Skeletal muscle tissue (tissue), 3 donors: ENCODE measurements at regions not wholly inside any gene's neighbourhood (a gene's known extent, or its start where the extent isn't known, plus 50 kb on each side); places are given as distances from the start of the nearest gene placed in this dataset.

Source experiments
- H3K27ac ChIP-seq: one replicate; pipeline ENCODE4 v1.7.0; 2013; ENCODE audit warnings: mild to moderate bottlenecking, low read depth, low read length, inconsistent platforms
- H3K27me3 ChIP-seq, 3 donors: one replicate each; pipeline ENCODE4 v1.7.0; 2013; ENCODE audit warnings: low read length in 3 of 3; ENCODE audit not compliant: control insufficient read depth in 3 of 3, insufficient read depth in 3 of 3
- H3K36me3 ChIP-seq, 3 donors: one replicate each; pipeline ENCODE4 v1.7.0; 2013; ENCODE audit warnings: low read length in 3 of 3; ENCODE audit not compliant: control insufficient read depth in 3 of 3, insufficient read depth in 3 of 3
- H3K4me1 ChIP-seq, 3 donors: one replicate each; pipeline ENCODE4 v1.7.0; 2013; ENCODE audit warnings: low read length in 3 of 3, mild to moderate bottlenecking in 3 of 3; ENCODE audit not compliant: control insufficient read depth in 3 of 3, insufficient read depth in 3 of 3
- H3K4me3 ChIP-seq, 3 donors: one replicate each; pipeline ENCODE4 v1.7.0; 2013; ENCODE audit warnings: low read length in 3 of 3
- H3K9ac ChIP-seq, 3 donors: one replicate each; pipeline ENCODE4 v1.7.0; 2013; ENCODE audit warnings: low read length in 3 of 3, mild to moderate bottlenecking in 3 of 3, moderate library complexity in 2 of 3, low read depth in 1 of 3
- H3K9me3 ChIP-seq, 3 donors: one replicate each; pipeline ENCODE4 v1.7.0; 2013; ENCODE audit warnings: low read length in 3 of 3; ENCODE audit not compliant: control insufficient read depth in 3 of 3
- donor health status: Osteomylitis.

DNA sequence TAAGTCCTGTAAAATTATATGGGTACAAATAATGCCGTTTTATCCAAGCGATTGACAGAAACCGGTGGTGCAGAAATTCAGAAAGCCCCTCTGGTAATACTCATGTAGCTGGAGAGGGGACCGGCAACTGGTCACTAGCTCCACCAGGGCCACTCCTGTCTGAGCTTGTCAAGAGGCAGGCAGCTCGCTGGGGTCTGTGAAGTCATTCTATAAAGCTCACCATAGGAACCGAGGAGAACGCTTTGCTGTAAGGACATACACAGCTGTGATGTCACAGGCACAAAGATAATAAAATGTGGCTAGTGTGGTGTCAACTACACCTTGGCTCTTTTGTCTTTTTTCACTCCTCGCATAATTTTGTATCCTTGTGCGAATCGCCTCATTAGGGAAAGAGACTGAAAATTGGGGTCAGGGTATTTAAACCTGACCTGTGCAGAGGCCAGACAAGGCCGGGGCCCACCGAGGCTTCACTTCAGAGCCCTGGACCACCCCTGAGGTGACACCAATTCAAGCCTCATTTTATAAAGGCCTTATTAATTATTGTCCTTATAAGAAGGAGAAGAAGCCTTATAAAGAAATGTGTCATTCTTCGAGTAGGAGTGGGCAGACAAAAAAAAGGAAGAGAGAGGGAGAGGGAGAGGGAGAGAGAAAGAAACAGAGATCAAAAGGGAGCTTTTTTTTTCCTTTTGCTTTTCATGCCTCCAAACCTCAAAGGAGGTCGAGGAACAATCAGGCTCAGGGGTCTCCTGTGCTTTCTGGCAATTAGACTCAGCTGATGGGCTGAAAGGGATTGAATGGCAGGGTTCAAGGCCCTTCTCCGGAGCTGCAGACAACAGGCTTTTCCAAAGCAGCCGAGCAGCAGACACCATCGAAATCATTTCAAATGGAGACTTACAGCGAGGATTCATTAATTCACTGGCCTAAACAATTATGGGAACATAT, 813.3 kb upstream of the ARRDC4 start:
- H3K27ac ChIP-seq, result no peak overlapping the region
- H3K27me3 ChIP-seq, result no peaks in the 10 kb centered on the region
- H3K36me3 ChIP-seq, result no peaks in the 10 kb centered on the region
- no peaks in the 10 kb centered on the region for H3K4me1 ChIP-seq
- H3K4me3 ChIP-seq, result no peak overlapping the region
- H3K9me3 ChIP-seq, result peaks cover 0 to 3% (median 2%) of the 10 kb centered on the region in 3 donors
- H3K9ac ChIP-seq, result no peak overlapping the region

DNA sequence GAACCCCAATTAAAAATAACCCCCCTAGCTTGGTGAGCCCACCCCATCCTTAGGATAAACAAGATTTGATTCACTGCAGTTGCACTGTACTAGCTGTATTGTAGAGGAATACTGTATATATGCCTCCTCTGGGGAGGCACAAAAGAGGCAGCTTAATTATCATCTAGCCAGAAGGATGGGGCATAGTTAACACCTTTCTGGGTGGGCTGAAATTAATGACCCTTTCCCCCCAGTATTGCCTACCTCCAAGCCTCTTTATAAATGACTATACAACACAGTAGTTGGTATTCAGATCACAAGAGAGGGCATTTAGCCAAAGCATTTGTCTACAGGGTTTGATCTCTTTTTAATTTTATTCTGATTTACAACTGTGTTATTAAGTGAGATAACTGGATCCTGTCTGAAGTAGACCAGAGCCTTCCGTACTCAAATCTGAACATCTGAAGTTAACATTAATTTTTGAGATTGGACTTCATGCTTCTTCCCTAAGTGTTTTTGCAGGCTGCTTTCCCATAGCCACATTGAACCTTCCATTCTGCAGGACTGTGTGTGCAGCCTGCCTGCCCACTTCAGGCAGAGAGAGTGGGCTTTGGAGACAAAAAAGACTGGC, 807.0 kb upstream of the ARRDC4 start:
- H3K9ac ChIP-seq, result no peak overlapping the region
- H3K27me3 ChIP-seq, result no peaks in the 10 kb centered on the region
- H3K9me3 ChIP-seq, result no peaks in the 10 kb centered on the region
- no peaks in the 10 kb centered on the region for H3K4me1 ChIP-seq
- H3K36me3 ChIP-seq, result no peaks in the 10 kb centered on the region
- H3K27ac ChIP-seq, result no peak overlapping the region
- H3K4me3 ChIP-seq, result no peak overlapping the region

DNA sequence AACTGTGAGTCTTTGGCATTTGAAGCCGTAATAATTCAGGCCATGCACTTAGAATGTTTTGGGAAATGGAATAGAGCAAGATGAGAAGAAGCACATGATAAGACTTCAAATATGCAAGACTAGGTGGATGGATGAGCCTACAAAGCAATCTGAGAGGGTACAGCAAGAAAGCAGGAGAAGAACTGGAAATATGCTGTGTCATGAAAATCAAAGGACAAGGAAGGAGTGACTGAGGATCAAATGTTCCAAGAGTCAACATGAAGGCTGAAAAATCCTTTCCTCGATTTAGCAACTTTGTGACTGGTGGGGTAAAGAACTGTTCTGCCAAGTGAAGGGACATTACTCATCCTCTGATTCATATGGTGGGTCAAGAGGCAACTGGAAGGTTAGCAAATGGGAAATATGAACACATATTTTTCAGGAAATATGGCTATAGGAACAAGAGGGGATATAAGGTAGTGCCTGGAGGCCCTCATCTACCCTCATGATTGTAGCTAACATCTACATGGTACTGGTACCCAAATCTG, 803.7 kb upstream of the ARRDC4 start:
- Histone ChIP-seq H3K9ac (no peak overlapping the region), H3K4me3 (no peak overlapping the region), H3K4me1 (no peaks in the 10 kb centered on the region), H3K36me3 (no peaks in the 10 kb centered on the region), H3K27ac (no peak overlapping the region), H3K9me3 (no peaks in the 10 kb centered on the region), H3K27me3 (no peaks in the 10 kb centered on the region)

DNA sequence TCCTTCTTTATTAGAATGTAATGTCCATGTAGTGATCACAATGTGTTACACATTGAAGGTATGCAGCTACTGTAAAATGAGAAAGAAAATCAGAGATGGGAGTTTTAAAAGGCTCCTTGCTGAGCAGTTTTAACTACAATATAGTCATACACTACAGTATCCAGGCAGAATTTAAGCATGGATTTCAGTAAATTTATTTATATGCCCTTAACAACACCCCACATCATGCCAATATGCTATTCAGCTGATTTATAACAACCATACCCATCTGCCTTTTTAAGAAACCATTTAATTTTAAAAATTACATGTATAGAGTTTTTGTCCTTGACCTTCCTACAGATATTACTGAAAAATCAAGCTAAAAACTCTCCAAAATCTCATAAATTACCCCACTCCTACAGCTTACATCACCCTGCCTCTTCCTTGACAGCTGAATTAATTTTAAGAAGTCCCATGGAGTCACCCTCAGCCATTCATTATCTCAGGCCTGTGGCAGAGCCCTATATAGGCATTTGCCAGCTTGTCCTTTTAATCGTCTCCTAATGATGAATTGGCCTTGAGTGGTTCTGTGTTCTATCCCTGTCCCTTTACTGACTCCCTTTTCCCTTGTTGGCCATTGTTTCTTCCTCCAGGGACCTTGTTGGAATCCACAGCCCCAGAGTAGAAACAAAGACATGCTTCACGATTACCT, 797.6 kb upstream of the ARRDC4 start:
- H3K27ac ChIP-seq, result no peak overlapping the region
- no peak overlapping the region for H3K9ac ChIP-seq
- H3K4me3 ChIP-seq, result no peak overlapping the region
- H3K36me3 ChIP-seq, result no peaks in the 10 kb centered on the region
- no peaks in the 10 kb centered on the region for H3K9me3 ChIP-seq
- no peaks in the 10 kb centered on the region for H3K27me3 ChIP-seq
- H3K4me1 ChIP-seq, result no peaks in the 10 kb centered on the region

DNA sequence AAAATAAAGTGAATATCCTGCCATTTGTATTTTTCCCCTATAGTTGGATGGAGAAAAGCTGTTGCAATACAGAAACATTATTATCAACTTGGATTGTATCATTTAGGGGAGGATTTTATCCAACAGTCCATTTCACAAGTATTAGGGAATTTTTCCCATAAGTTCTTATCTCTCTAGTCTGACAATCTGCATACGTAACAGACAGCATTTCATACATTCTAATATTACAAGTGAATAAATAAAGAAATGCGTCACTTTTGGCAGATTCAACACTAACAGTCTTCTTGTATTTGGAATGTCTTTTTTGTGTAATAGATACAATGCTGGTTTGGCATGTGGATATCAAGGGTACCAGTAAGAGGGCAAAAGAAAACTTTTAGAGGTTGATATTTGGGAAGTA, 795.3 kb upstream of the ARRDC4 start:
- Histone ChIP-seq H3K27me3 (no peaks in the 10 kb centered on the region), H3K9ac (no peak overlapping the region), H3K9me3 (no peaks in the 10 kb centered on the region), H3K4me1 (no peaks in the 10 kb centered on the region), H3K36me3 (no peaks in the 10 kb centered on the region), H3K27ac (no peak overlapping the region), H3K4me3 (no peak overlapping the region)

DNA sequence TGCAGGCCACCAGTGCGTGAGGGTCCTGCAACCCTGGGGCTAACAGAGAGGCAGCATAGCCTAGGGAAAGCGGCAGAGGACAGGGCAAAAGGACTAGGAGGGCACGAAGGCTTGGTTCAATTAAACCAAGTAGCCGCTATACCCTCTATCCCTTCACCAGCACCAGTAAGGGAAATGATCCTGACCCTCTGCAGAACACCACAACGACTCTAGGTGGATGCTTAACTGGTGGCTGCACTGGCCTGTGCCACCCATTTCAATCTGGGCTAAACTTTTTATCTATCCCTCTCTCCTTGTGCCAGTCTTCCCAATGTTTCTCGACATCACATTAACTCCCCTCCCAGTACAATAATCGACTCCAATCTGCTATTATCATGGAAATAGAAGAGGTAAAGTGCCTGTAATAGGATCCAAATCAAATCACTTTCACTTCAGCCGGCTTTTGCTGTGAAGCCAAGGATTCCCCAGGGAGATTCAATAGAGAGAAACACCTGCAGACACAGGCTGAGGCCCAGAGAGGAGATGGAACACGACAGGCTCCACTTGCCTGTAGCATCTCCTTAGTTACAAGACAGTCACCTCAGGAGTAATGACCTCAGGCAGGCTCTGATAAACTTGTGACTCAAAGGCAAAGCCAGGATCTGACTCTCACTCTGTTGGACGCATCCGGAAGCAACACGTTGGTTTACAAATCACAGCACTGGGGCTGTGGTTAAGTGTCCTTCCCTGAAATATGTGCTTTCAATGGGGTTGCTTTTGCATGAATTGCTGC, 791.6 kb upstream of the ARRDC4 start:
- Histone ChIP-seq H3K9me3 (no peaks in the 10 kb centered on the region), H3K4me3 (no peak overlapping the region), H3K9ac (no peak overlapping the region), H3K27me3 (no peaks in the 10 kb centered on the region), H3K36me3 (no peaks in the 10 kb centered on the region), H3K27ac (no peak overlapping the region), H3K4me1 (no peaks in the 10 kb centered on the region)

DNA sequence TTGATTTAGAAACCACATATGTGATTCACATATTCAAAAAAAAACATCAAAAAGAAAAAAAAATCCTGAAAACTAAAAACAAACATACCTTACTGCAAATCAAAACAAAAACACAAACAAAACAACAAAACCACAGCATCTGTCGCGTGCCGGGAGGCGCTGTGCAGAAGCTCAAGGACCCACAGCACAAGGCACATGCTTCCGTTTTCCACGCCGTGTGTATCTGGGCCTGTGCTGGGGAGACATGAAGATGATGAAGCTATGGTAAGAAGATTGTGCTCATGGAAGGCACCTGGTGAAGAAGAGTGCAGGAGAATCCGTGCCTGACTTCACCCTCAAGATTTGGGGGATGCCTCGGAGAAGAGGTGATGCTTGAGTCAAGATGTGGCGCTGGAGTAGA, 788.9 kb upstream of the ARRDC4 start:
- no peaks in the 10 kb centered on the region for H3K4me1 ChIP-seq
- H3K27ac ChIP-seq, result no peak overlapping the region
- H3K9ac ChIP-seq, result no peak overlapping the region

DNA sequence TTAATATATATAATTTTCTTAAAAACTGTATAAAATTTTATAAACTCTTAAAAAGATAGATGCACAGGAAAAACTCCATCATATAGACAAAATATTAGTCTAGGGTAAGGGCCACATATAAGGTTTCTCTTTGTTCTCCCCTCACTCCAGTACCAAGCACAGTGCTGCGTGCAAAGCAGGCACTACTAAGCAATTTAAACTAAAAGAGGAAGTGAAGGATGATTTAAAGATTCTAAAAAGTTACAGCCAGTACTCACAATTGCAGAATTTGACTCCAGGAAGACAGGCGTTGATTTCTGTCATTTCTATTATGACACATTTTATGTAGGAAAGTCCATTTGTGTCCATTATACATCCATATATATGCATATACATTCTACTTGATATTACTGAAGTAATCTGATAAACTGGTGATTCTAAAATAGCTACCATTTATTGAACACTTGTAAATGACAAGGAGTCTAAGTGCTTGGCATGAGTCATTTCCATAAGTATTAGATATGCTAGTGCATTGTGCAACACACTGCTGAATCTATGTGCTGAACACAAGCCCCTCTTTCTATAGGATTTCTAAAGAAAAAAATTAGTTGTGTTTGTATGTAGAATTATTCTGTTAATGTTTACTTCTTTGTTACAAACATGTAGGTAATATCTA, 785.5 kb upstream of the ARRDC4 start:
- no peaks in the 10 kb centered on the region for H3K4me1 ChIP-seq
- peaks cover 0 to 5% (median 0%) of the 10 kb centered on the region in 3 donors for H3K27me3 ChIP-seq
- H3K27ac ChIP-seq, result no peak overlapping the region
- H3K36me3 ChIP-seq, result no peaks in the 10 kb centered on the region
- H3K4me3 ChIP-seq, result no peak overlapping the region
- H3K9me3 ChIP-seq, result peaks cover 0 to 2% (median 0%) of the 10 kb centered on the region in 3 donors
- no peak overlapping the region for H3K9ac ChIP-seq

More for the DNA sequence above, 788.9 kb upstream of the ARRDC4 start:
- H3K4me3 ChIP-seq, result no peak overlapping the region
- H3K27me3 ChIP-seq, result no peaks in the 10 kb centered on the region
- peaks cover 0 to 2% (median 0%) of the 10 kb centered on the region in 3 donors for H3K9me3 ChIP-seq
- H3K36me3 ChIP-seq, result no peaks in the 10 kb centered on the region

DNA sequence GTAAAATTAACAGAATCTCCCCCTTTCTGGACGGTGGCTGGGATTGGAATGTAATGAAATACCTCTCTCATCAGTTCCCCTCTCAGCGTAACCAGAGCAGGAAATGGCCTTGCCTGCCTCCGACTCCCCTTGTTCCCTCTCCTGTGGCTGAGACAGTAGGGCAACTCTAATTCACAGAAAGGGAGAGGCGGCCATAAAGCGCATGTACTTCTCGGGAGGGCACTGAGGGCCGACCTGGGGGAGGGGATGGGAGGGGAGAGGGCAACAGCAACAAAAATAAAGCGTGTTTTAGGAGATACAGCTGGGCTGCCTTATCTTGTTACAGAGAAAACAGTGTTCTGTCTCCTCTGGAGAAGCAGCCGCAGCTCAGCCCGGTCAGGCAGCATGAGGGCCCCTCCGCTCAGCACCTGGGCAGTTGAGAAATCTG, 783.3 kb upstream of the ARRDC4 start:
- H3K27ac ChIP-seq, result no peak overlapping the region
- peaks cover 0 to 5% (median 0%) of the 10 kb centered on the region in 3 donors for H3K27me3 ChIP-seq
- no peaks in the 10 kb centered on the region for H3K4me1 ChIP-seq
- no peak overlapping the region for H3K4me3 ChIP-seq
- peaks cover 0 to 2% (median 0%) of the 10 kb centered on the region in 3 donors for H3K9me3 ChIP-seq
- H3K36me3 ChIP-seq, result no peaks in the 10 kb centered on the region
- H3K9ac ChIP-seq, result no peak overlapping the region
